ENCODE measurements at regions not wholly inside any gene's neighbourhood (a gene's known extent, or its start where the extent isn't known, plus 50 kb on each side); places are given as distances from the start of the nearest gene placed in this dataset.

DNA sequence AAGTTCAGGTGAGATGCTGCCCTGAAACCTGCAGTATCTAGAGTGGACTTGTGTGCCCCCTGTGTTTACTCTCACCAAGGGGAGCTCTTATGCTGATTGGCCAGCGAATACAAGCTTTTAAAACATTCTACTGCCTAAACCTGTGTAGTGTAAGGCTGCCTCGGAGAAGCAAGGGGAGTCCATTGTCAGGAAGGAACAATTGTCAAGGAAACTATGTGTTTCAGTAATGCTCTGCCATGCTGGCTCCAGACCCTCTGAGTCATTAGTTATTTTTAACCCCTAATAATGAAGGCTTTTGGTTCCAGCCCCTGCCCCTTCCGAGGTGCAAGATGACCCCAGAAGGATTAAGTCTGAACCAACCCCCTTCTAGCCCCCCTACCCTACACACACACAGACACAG, 66.1 kb upstream of the CHMP2B start:
- no peak for TF ChIP-seq CTCF (tag by site-specific recombination; IDR thresholded peaks at IDR 0.05)
- TF ChIP-seq ZNF776 (tag by site-specific recombination; IDR thresholded peaks at IDR 0.05; ENCODE audit: borderline replicate concordance), result no peak
- TF ChIP-seq ZNF223 (tag by site-specific recombination; IDR thresholded peaks at IDR 0.05), result no peak
- no peak for TF ChIP-seq ZNF692 (tag by site-specific recombination; IDR thresholded peaks at IDR 0.05)
